GM12872 (cell line): ENCODE measurements at regions not wholly inside any gene's neighbourhood (a gene's known extent, or its start where the extent isn't known, plus 50 kb on each side); places are given as distances from the start of the nearest gene placed in this dataset.

Experiments
- TF ChIP-seq, protein P1 (sequence below): IDR thresholded peaks from 3 replicates; pipeline ENCODE4 v1.5.1; 2011; ENCODE audit warnings: low read depth, mild to moderate bottlenecking, low read length, moderate library complexity; ENCODE audit not compliant: insufficient read depth

DNA sequence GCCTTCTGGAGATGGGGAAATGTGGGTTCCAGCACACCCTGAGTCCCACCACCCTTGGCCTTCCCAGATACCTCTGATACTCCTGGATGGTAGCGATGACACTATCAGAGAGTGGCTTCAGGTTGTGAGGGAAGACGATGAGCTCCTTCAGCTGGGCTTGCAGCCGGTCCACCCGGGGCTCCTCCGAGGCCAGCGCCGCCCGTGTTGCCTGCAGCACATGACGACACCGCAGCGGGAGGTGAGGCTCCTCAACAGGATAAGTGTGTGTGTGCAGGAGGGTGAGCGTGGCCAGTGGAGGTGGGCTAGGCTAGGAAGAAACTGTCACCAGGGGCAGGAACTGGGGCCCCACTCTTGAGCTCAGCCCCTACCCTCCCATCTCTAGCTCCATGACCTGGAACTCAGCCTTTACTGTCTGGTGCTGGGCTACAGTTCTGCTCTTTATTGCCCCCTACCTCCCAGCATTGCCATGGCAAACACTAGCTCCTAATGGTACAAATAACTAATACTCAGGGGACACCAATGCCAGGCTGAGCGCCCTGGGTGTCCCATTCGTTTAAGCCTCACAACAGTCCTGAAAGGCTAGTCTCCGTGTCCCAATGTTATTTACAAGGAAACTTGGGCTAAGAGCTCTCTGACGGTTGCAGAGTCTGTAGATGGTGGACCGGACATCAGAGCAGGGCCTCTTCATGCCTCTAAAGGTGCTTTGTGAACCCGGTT lies 64.1 kb downstream of the SYNE3 start:
- TF ChIP-seq, protein P1, sequence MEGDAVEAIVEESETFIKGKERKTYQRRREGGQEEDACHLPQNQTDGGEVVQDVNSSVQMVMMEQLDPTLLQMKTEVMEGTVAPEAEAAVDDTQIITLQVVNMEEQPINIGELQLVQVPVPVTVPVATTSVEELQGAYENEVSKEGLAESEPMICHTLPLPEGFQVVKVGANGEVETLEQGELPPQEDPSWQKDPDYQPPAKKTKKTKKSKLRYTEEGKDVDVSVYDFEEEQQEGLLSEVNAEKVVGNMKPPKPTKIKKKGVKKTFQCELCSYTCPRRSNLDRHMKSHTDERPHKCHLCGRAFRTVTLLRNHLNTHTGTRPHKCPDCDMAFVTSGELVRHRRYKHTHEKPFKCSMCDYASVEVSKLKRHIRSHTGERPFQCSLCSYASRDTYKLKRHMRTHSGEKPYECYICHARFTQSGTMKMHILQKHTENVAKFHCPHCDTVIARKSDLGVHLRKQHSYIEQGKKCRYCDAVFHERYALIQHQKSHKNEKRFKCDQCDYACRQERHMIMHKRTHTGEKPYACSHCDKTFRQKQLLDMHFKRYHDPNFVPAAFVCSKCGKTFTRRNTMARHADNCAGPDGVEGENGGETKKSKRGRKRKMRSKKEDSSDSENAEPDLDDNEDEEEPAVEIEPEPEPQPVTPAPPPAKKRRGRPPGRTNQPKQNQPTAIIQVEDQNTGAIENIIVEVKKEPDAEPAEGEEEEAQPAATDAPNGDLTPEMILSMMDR: peak; percentile 51; the same call in 2 of the 3 replicates

DNA sequence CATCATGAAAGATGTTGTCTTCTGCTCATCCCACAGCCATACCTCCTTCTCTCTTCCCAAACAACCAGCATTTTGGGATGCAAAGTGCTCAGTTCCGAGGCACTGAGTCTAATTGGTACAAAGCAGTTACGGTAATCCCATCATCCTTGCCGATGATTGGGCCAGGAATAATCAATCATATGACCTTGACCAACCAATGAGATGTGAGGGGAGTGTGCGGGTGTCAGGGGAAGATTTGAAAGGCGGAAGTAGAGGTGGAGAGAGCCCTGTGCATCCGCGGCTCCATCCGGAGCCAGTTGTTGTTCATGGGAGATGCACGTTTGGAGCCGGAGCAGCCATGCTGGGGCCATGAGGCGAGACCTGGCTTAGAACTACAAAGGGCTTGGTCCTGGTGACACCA lies 67.3 kb downstream of the SYNE3 start:
- TF ChIP-seq, protein P1: no peak

DNA sequence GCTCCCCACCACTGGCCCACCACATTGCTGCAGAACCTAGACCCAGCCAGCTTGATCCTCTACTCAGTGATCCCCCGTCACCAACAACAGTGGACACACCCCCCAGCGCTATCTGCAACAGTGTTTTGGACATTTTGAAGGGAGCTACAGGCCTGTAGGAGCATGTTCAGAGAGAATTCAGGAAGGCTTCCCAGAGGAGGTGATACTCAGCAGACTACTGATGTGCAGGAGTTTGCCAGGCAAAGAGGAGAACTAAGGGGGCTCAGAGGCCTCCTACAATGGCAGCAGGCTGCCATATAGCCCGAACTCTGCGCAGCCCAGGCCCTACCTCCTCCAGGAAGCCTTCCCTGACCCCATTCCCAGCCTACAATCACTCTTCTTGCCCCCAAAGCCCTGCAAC lies 70.0 kb downstream of the SYNE3 start:
- TF ChIP-seq, protein P1: no peak

DNA sequence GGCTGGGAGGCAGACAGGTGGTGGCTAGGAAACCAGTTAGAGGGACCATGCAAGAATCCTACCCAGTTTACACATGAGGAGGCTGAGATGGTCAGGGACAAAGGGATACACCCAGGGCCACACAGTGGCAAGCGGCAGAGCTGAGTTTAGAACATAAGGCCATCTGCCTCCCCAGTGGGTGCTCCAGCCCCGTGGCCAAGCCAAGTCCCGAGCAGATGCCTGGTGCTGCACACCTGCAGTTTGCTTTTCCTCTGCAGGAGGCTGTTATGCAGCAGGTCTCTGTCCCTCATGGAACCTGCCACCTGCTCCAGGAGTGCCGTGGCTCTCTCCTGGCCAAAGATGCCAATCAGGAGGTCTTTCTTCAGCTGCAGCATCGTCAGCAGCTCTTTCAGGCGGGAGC lies 70.8 kb downstream of the SYNE3 start:
- TF ChIP-seq, protein P1: no peak

DNA sequence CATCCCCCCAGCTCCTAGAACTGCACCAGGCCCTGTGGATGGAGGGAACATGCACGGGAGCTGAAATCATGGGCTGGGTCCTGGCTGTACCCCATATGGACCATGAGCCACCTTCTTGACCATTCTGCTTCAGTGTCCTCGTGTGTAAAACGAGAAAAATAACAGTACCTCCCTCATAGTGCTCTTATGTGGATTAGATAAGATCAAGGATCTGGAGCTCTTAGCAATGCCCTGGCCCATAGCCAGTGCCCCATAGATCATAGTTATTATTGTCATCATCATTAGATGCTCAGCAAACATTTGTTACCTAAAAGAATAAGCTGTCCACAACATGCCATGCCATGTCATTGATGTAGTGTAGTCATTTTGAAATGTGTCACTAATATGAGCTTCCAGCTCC lies 71.3 kb downstream of the SYNE3 start:
- TF ChIP-seq, protein P1: no peak

DNA sequence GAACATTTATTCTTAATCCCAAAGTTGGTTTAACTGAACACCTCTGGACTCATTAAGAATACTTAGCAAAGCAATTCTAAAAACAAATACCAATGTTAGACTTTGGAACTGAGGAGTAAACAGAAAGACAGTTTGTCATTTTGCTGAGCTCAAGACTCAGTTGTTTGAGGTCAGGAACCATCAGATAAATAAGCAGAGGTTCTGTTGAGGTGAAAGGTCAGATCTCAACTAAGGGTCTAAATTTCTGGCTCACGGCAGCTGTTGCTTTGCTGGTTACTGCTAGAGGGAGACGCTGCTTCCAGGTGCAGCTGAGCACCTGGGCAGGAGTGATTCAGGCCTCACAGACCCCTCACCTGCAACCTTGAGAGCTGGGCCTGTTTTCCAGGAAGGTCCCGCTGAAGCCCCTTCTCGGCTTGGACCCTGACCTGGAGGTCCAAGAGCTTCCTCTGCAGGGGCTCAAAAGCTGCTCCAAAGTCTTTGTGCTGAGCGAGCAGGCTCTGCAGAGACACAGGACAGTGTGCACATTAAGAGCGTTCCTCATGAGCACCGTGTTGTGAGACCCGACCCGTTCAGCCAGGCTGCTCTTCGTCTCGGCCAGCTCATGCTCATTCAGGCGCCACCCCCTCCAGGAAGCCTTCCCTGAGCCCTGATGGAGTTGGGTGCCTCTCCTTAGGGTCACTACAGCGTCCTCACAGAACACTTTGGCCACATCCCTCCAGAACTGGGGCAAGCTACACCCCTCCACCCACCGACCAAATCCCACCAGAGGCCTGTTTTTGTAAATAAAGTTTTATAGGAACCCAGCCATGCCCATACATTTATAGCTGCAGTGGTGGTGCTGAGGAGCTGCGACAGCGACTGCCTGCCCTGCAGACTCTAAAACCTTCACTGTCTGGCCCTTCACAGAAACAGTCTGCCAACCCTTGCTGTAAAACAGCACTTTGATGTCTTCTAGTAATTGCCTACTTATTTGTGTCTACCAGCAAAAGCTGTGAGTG lies 72.0 kb downstream of the SYNE3 start:
- TF ChIP-seq, protein P1: no peak

DNA sequence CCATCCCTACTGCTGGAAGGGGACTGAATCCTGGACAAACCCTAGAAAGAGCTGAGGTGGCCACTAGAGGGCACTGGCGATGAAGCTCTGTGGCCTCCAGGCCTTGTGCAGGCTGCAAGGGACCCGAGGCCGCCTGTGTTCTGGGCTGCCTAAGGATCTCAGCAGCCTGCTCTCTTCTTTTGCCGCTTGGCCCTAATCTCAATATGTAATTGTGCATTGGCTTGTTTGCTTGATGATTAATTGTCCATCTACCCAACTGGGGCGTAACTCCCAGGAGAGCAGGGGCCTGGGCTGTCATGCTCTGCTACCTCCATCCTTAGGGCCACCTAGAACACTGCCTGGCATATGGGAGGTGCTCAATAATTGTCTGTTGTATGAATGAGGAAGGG lies 73.8 kb downstream of the SYNE3 start:
- TF ChIP-seq, protein P1: peak; percentile 95
